NCI-H446 treated with DMSO at 0.1 percent for 48 hours (cell line): ENCODE measurements at regions not wholly inside any gene's neighbourhood (a gene's known extent, or its start where the extent isn't known, plus 50 kb on each side); places are given as distances from the start of the nearest gene placed in this dataset.

Experiments used
- DNase-seq: peaks from one replicate; lab custom pipeline; 2025; lab: John Stamatoyannopoulos, UW

- no peak for DNase-seq
Observed at GRCh38 chr6:20313051-20313450, 88.6 kb upstream of the E2F3 start.

- no peak for DNase-seq
Observed at GRCh38 chr6:20313960-20314530, 87.6 kb upstream of the E2F3 start.

GRCh38 chr6:20314866-20315845 is 86.5 kb upstream of the E2F3 start:
- no peak for DNase-seq

- DNase-seq, result no peak
Observed at GRCh38 chr6:20317430-20317829, 84.2 kb upstream of the E2F3 start.

- DNase-seq, result no peak
Observed at GRCh38 chr6:20318851-20319387, 82.8 kb upstream of the E2F3 start.

- DNase-seq, result no peak
Observed at GRCh38 chr6:20319520-20320357, 81.9 kb upstream of the E2F3 start.

- DNase-seq, result no peak
Observed at GRCh38 chr6:20325641-20326421, 75.8 kb upstream of the E2F3 start.

- no peak for DNase-seq
Observed at GRCh38 chr6:20326422-20326728, 75.3 kb upstream of the E2F3 start.

GRCh38 chr6:20327141-20327540 is 74.5 kb upstream of the E2F3 start:
- DNase-seq, result no peak

- DNase-seq, result no peak
Observed at GRCh38 chr6:20328266-20328923, 73.3 kb upstream of the E2F3 start.

- DNase-seq, result no peak
Observed at GRCh38 chr6:20328924-20329300, 72.8 kb upstream of the E2F3 start.

- no peak for DNase-seq
Observed at GRCh38 chr6:20331042-20331441, 70.6 kb upstream of the E2F3 start.

GRCh38 chr6:20331625-20332024 is 70.1 kb upstream of the E2F3 start:
- no peak for DNase-seq

GRCh38 chr6:20332441-20333006 is 69.2 kb upstream of the E2F3 start:
- no peak for DNase-seq

GRCh38 chr6:20333721-20334269 is 67.9 kb upstream of the E2F3 start:
- DNase-seq, result peak; percentile 58

GRCh38 chr6:20334334-20334733 is 67.3 kb upstream of the E2F3 start:
- DNase-seq, result no peak

- DNase-seq, result no peak
Observed at GRCh38 chr6:20334962-20335361, 66.7 kb upstream of the E2F3 start.

- no peak for DNase-seq
Observed at GRCh38 chr6:20335872-20336271, 65.8 kb upstream of the E2F3 start.

GRCh38 chr6:20338156-20338555 is 63.5 kb upstream of the E2F3 start:
- no peak for DNase-seq

- peak; percentile 96 for DNase-seq
Observed at GRCh38 chr6:20340068-20340848, 61.4 kb upstream of the E2F3 start.
